ENCODE measurements at regions not wholly inside any gene's neighbourhood (a gene's known extent, or its start where the extent isn't known, plus 50 kb on each side); places are given as distances from the start of the nearest gene placed in this dataset.

DNA sequence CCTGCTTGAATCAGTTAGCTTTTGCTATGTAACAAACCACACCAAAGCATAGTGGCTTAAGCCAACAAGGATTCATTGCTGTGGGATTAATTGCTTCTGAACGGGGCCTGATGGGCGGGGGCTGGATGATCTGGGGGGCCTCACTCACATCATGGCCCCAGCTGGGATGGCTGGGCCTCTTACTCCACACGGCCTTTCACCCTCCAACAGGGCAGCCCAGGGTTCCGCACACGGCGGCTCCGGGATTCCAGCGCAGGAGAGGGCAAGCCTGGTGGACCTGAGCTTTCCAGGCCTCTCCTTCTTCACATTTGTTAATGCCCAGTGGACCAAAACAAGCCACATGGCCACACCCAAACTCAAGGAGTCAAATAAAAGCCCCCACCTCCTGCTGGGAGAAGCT, 86.3 kb upstream of the PHLPP1 start:
- H3K27ac Mint-ChIP-seq (ENCODE audit: unreplicated experiment) = no peak overlapping the region
- no peak for DNase-seq (ENCODE audit: low spot score)
- TF ChIP-seq, protein P1, sequence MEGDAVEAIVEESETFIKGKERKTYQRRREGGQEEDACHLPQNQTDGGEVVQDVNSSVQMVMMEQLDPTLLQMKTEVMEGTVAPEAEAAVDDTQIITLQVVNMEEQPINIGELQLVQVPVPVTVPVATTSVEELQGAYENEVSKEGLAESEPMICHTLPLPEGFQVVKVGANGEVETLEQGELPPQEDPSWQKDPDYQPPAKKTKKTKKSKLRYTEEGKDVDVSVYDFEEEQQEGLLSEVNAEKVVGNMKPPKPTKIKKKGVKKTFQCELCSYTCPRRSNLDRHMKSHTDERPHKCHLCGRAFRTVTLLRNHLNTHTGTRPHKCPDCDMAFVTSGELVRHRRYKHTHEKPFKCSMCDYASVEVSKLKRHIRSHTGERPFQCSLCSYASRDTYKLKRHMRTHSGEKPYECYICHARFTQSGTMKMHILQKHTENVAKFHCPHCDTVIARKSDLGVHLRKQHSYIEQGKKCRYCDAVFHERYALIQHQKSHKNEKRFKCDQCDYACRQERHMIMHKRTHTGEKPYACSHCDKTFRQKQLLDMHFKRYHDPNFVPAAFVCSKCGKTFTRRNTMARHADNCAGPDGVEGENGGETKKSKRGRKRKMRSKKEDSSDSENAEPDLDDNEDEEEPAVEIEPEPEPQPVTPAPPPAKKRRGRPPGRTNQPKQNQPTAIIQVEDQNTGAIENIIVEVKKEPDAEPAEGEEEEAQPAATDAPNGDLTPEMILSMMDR (IDR thresholded peaks at IDR 0.05; ENCODE audit: unreplicated experiment) = no peak
- H3K4me1 Mint-ChIP-seq (ENCODE audit: unreplicated experiment) = peaks cover 10% of the 10 kb centered on the region
- H3K36me3 Mint-ChIP-seq (ENCODE audit: low read depth, unreplicated experiment) = no peaks in the 10 kb centered on the region
- no peaks in the 10 kb centered on the region for H3K9me3 Mint-ChIP-seq (ENCODE audit: unreplicated experiment)
- no peaks in the 10 kb centered on the region for H3K27me3 Mint-ChIP-seq (ENCODE audit: unreplicated experiment)
- no peak overlapping the region for H3K4me3 Mint-ChIP-seq (ENCODE audit: unreplicated experiment)

- H3K27ac Mint-ChIP-seq (ENCODE audit: unreplicated experiment) = no peak overlapping the region
- no peaks in the 10 kb centered on the region for H3K9me3 Mint-ChIP-seq (ENCODE audit: unreplicated experiment)
- peaks cover 9% of the 10 kb centered on the region for H3K4me1 Mint-ChIP-seq (ENCODE audit: unreplicated experiment)
- TF ChIP-seq, protein P1 (IDR thresholded peaks at IDR 0.05; ENCODE audit: unreplicated experiment) = no peak
- no peak overlapping the region for H3K4me3 Mint-ChIP-seq (ENCODE audit: unreplicated experiment)
- no peak for DNase-seq (ENCODE audit: low spot score)
- H3K36me3 Mint-ChIP-seq (ENCODE audit: low read depth, unreplicated experiment) = no peaks in the 10 kb centered on the region
- H3K27me3 Mint-ChIP-seq (ENCODE audit: unreplicated experiment) = peaks cover 2% of the 10 kb centered on the region
Measured at GRCh38 chr18:62631173-62631572, 84.2 kb upstream of the PHLPP1 start.

- Mint-ChIP-seq H3K4me3 (ENCODE audit: unreplicated experiment) (no peak overlapping the region), H3K9me3 (ENCODE audit: unreplicated experiment) (no peaks in the 10 kb centered on the region), H3K4me1 (ENCODE audit: unreplicated experiment) (peaks cover 9% of the 10 kb centered on the region), H3K36me3 (ENCODE audit: low read depth, unreplicated experiment) (no peaks in the 10 kb centered on the region), H3K27me3 (ENCODE audit: unreplicated experiment) (peaks cover 2% of the 10 kb centered on the region), H3K27ac (ENCODE audit: unreplicated experiment) (no peak overlapping the region)
- DNase-seq (ENCODE audit: low spot score) = no peak
- TF ChIP-seq, protein P1 (IDR thresholded peaks at IDR 0.05; ENCODE audit: unreplicated experiment) = no peak
Measured at GRCh38 chr18:62632788-62633455, 82.4 kb upstream of the PHLPP1 start.

DNA sequence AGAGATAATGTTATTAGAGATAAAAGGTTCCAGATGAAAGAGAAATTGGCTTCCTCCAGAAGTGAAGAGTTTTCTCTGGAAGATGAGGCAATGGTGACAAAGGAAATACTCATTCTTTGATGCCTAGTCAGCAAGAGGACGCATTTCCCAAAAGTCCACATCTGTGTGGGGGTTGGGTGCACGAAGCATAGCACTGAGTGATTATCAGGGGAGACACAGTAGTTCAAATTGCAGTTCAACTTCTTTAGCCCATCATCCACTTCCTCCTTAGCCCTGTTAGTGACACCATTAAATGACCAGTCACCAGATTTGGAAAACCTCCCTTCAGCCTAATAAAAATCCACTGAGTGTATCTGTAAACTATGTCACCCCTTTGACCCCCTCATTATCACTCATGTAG, 80.9 kb upstream of the PHLPP1 start:
- TF ChIP-seq, protein P1 (IDR thresholded peaks at IDR 0.05; ENCODE audit: unreplicated experiment) = no peak
- DNase-seq (ENCODE audit: low spot score) = no peak
- peak overlapping the region; percentile 5 for H3K27ac Mint-ChIP-seq (ENCODE audit: unreplicated experiment)
- no peaks in the 10 kb centered on the region for H3K36me3 Mint-ChIP-seq (ENCODE audit: low read depth, unreplicated experiment)
- peaks cover 9% of the 10 kb centered on the region for H3K4me1 Mint-ChIP-seq (ENCODE audit: unreplicated experiment)
- no peak overlapping the region for H3K4me3 Mint-ChIP-seq (ENCODE audit: unreplicated experiment)
- no peaks in the 10 kb centered on the region for H3K9me3 Mint-ChIP-seq (ENCODE audit: unreplicated experiment)
- H3K27me3 Mint-ChIP-seq (ENCODE audit: unreplicated experiment) = peaks cover 2% of the 10 kb centered on the region

- Mint-ChIP-seq H3K4me1 (ENCODE audit: unreplicated experiment) (peaks cover 9% of the 10 kb centered on the region), H3K36me3 (ENCODE audit: low read depth, unreplicated experiment) (no peaks in the 10 kb centered on the region), H3K27ac (ENCODE audit: unreplicated experiment) (no peak overlapping the region), H3K4me3 (ENCODE audit: unreplicated experiment) (no peak overlapping the region), H3K27me3 (ENCODE audit: unreplicated experiment) (peaks cover 2% of the 10 kb centered on the region), H3K9me3 (ENCODE audit: unreplicated experiment) (no peaks in the 10 kb centered on the region)
- TF ChIP-seq, protein P1 (IDR thresholded peaks at IDR 0.05; ENCODE audit: unreplicated experiment) = no peak
- no peak for DNase-seq (ENCODE audit: low spot score)
Measured at GRCh38 chr18:62634979-62635630, 80.2 kb upstream of the PHLPP1 start.

Measured in endothelial cell (in vitro differentiated cells).